ENCODE measurements at regions not wholly inside any gene's neighbourhood (a gene's known extent, or its start where the extent isn't known, plus 50 kb on each side); places are given as distances from the start of the nearest gene placed in this dataset.

DNA sequence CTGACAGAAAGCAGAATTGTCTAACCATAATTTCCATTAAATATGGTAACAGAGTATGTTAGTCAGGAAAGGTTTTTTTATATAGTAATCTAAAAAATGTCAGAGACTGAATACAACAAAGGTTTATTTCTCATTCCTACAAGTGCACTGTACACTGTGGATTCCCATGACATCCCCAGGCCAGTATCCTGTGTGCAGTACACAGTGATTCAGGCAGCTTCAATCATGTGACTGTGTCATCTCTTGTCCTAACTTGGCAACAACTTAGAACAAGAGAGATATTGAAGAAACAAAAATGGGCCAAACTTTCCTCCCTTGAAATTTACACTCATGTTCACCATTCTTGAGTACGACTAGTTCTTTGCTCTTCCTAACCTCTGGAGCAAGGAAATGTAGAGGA, 189.8 kb upstream of the SEMA3A start:
- TF ChIP-seq, protein P1, sequence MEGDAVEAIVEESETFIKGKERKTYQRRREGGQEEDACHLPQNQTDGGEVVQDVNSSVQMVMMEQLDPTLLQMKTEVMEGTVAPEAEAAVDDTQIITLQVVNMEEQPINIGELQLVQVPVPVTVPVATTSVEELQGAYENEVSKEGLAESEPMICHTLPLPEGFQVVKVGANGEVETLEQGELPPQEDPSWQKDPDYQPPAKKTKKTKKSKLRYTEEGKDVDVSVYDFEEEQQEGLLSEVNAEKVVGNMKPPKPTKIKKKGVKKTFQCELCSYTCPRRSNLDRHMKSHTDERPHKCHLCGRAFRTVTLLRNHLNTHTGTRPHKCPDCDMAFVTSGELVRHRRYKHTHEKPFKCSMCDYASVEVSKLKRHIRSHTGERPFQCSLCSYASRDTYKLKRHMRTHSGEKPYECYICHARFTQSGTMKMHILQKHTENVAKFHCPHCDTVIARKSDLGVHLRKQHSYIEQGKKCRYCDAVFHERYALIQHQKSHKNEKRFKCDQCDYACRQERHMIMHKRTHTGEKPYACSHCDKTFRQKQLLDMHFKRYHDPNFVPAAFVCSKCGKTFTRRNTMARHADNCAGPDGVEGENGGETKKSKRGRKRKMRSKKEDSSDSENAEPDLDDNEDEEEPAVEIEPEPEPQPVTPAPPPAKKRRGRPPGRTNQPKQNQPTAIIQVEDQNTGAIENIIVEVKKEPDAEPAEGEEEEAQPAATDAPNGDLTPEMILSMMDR (IDR thresholded peaks at IDR 0.05) = no peak
- TF ChIP-seq POLR2A (IDR thresholded peaks at IDR 0.05) = no peak

Measured in ovary (tissue), 3 donors.